ENCODE measurements at regions not wholly inside any gene's neighbourhood (a gene's known extent, or its start where the extent isn't known, plus 50 kb on each side); places are given as distances from the start of the nearest gene placed in this dataset.

DNA sequence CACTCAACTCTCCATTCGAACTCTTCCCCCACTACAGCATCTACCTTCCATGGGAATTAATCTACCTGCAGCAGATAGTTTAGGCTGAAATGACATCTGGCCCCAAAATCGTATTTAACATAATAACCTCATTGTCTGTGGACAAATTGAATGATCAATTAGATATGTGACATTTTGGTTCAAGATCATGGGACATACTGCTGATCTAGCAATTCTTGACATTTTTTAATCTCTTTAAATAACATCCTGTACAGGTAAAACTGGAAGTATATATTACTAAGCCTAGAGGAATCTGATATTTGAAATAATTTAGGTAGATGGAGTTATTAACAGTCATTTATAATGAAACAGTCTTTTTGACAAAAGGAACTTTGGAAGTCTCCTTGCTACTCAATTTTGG lies 702.5 kb downstream of the NLGN4X start:
- no peak for TF ChIP-seq CTCF (IDR thresholded peaks at IDR 0.05)
- no peak for TF ChIP-seq POLR2AphosphoS5 (IDR thresholded peaks at IDR 0.05)
- TF ChIP-seq POLR2A (IDR thresholded peaks at IDR 0.05) = no peak
